ENCODE measurements at regions not wholly inside any gene's neighbourhood (a gene's known extent, or its start where the extent isn't known, plus 50 kb on each side); places are given as distances from the start of the nearest gene placed in this dataset.

- no peak for TF ChIP-seq POLR2A (IDR thresholded peaks at IDR 0.05; ENCODE audit: low read length)
- TF ChIP-seq GATA1 (IDR thresholded peaks at IDR 0.05; ENCODE audit: low read depth, low read length) = no peak
Observed at GRCh38 chr14:82830596-82830995, 1296.9 kb upstream of the SEL1L start.

Data from erythroblast (primary cell).